RWPE2 (cell line): ENCODE measurements at regions not wholly inside any gene's neighbourhood (a gene's known extent, or its start where the extent isn't known, plus 50 kb on each side); places are given as distances from the start of the nearest gene placed in this dataset.

Experiments used
- ATAC-seq: fragments of 200-7000 bp; cut with Tn5 transposase; 3 replicates; pipeline ENCODE4 v1.9.1; 2021; ENCODE audit warnings: low read depth
- DNase-seq: peaks from one replicate; pipeline ENCODE4 v3.0.0-alpha.2; 2020; ENCODE audit warnings: low spot score
- H3K27ac ChIP-seq: fragments of 450-650 bp; 2 replicates; pipeline ENCODE4 v1.5.1; 2017; ENCODE audit warnings: mild to moderate bottlenecking; ENCODE audit not compliant: poor library complexity, severe bottlenecking
- H3K27me3 ChIP-seq: fragments of 250-450 bp; sonication (Bioruptor Pico); 2 replicates; pipeline ENCODE4 v1.5.1; 2021; ENCODE audit warnings: mild to moderate bottlenecking, moderate library complexity; ENCODE audit not compliant: insufficient read depth, poor library complexity, severe bottlenecking
- H3K36me3 ChIP-seq: fragments of 250-450 bp; sonication (Bioruptor Pico); 2 replicates; pipeline ENCODE4 v1.5.1; 2020; ENCODE audit warnings: low read depth, mild to moderate bottlenecking, moderate library complexity
- H3K4me1 ChIP-seq: fragments of 250-450 bp; sonication (Bioruptor Pico); 2 replicates; pipeline ENCODE4 v1.5.1; 2021; ENCODE audit warnings: mild to moderate bottlenecking, moderate library complexity; ENCODE audit not compliant: insufficient read depth, poor library complexity, severe bottlenecking
- H3K4me3 ChIP-seq: fragments of 250-450 bp; sonication (Bioruptor Pico); 2 replicates; pipeline ENCODE4 v1.5.1; 2021; ENCODE audit warnings: mild to moderate bottlenecking, moderate library complexity; ENCODE audit not compliant: severe bottlenecking
- H3K9me3 ChIP-seq: fragments of 250-450 bp; sonication (Bioruptor Pico); 2 replicates; pipeline ENCODE4 v1.5.1; 2021; ENCODE audit warnings: mild to moderate bottlenecking, moderate library complexity; ENCODE audit not compliant: severe bottlenecking
- TF ChIP-seq, protein P1 (sequence below): fragments of 450-650 bp; IDR thresholded peaks from one replicate; pipeline ENCODE4 v1.5.1; 2017; ENCODE audit warnings: mild to moderate bottlenecking, moderate library complexity; ENCODE audit not compliant: poor library complexity, severe bottlenecking

DNA sequence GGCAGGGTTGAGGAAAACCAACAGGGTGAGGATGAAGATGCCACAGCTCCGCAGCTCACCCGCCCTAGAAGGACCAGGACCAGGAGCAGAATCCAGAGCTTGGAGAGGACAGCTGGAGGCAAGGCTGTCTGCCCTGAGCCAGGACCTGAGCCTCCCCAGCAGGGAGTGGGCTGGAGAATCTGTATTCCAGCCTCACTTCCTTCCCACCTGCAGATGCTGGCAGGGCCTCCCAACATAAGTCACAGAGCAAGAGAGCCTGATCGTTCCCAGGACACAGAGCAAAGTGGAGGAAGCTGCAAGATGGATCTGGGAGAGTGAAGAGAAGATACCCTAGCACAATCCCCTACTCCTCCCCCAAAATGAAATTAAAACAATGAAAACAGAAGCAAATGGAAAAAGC, 61.7 kb upstream of the WASF3 start:
- Histone ChIP-seq H3K36me3 (no peaks in the 10 kb centered on the region), H3K27ac (no peak overlapping the region), H3K4me3 (no peak overlapping the region), H3K4me1 (peaks cover 16% of the 10 kb centered on the region), H3K9me3 (no peaks in the 10 kb centered on the region), H3K27me3 (no peaks in the 10 kb centered on the region)
- ATAC-seq: no peak
- no peak for DNase-seq
- TF ChIP-seq, protein P1, sequence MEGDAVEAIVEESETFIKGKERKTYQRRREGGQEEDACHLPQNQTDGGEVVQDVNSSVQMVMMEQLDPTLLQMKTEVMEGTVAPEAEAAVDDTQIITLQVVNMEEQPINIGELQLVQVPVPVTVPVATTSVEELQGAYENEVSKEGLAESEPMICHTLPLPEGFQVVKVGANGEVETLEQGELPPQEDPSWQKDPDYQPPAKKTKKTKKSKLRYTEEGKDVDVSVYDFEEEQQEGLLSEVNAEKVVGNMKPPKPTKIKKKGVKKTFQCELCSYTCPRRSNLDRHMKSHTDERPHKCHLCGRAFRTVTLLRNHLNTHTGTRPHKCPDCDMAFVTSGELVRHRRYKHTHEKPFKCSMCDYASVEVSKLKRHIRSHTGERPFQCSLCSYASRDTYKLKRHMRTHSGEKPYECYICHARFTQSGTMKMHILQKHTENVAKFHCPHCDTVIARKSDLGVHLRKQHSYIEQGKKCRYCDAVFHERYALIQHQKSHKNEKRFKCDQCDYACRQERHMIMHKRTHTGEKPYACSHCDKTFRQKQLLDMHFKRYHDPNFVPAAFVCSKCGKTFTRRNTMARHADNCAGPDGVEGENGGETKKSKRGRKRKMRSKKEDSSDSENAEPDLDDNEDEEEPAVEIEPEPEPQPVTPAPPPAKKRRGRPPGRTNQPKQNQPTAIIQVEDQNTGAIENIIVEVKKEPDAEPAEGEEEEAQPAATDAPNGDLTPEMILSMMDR: no peak

DNA sequence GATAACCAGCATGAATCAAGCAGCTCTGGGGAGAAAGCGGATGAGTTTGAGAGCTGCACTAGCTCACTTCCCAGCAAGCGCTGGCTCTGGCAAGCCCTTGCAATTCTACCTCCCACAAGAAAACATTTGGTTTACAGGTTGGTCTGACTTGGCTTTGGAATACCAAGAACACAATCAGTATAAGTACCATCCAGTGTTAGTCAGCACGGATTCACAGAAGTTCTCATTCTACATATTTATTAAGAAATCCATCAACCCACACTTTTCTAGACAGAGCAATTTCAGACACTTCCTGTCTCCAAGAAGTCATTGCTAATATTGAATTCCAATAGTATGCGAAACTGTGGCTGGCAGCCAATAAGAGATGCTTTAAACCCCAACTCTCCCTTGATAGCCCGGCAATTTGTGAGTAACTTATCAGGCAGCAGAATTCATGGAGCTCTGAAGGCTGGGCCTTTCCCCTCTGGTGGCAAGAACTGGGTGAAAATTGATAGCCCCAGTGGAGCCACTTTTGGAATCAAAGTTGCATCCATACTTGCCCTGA, 59.4 kb upstream of the WASF3 start:
- Histone ChIP-seq H3K9me3 (no peaks in the 10 kb centered on the region), H3K4me3 (no peak overlapping the region), H3K27ac (peak overlapping the region; percentile 78), H3K36me3 (no peaks in the 10 kb centered on the region), H3K4me1 (peaks cover 16% of the 10 kb centered on the region), H3K27me3 (no peaks in the 10 kb centered on the region)
- TF ChIP-seq, protein P1: no peak
- ATAC-seq (peak; percentile 91), DNase-seq (no peak)

DNA sequence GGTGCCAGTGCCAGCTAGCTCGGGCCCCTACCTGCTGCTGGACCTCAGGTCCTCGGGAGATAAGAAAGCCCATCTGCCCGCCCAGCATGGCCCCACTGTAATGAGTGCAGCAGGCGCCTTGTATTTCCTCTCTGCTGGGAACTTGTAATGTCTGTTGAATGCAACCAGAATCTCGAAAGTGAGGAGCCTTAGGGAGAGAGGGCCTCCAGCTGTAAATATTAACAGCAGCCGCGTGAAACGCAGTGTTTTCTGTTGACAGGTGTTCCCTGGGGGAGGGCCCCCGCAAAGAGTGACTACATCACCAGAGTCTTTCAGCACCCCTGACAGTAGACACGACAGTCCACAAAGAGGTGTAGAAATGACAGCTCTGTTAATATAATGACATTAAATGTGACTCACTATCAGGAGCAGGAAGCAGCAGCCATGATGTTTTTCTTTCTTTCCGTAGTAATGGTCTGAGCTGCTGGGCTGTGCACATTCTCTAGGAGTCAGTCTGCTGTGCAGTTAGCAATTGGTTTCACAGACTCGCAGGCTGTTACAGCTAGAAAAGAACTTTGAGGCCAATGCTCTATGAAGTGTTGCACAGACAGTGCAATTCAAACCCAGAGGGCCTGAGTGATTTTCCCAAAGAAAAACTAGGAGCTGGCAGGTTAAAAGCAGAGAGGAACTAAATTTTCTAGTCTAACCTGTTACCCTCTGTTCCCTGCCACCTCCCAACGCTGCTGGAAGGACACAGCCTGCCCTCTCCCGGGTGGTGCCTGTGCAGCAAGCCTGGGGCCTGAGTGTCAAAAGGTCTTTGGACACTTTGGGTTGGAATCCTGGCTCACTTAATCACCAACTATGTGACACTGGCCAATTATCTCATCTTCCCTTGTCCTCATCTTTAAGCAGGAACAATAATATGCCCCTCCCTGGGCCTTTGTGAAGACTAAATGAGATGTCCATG, 58.6 kb upstream of the WASF3 start:
- H3K36me3 ChIP-seq: no peaks in the 10 kb centered on the region
- no peaks in the 10 kb centered on the region for H3K9me3 ChIP-seq
- no peaks in the 10 kb centered on the region for H3K27me3 ChIP-seq
- TF ChIP-seq, protein P1: no peak
- DNase-seq (no peak), ATAC-seq (no peak)
- peaks cover 16% of the 10 kb centered on the region for H3K4me1 ChIP-seq
- no peak overlapping the region for H3K4me3 ChIP-seq
- peak overlapping the region; percentile 78 for H3K27ac ChIP-seq

DNA sequence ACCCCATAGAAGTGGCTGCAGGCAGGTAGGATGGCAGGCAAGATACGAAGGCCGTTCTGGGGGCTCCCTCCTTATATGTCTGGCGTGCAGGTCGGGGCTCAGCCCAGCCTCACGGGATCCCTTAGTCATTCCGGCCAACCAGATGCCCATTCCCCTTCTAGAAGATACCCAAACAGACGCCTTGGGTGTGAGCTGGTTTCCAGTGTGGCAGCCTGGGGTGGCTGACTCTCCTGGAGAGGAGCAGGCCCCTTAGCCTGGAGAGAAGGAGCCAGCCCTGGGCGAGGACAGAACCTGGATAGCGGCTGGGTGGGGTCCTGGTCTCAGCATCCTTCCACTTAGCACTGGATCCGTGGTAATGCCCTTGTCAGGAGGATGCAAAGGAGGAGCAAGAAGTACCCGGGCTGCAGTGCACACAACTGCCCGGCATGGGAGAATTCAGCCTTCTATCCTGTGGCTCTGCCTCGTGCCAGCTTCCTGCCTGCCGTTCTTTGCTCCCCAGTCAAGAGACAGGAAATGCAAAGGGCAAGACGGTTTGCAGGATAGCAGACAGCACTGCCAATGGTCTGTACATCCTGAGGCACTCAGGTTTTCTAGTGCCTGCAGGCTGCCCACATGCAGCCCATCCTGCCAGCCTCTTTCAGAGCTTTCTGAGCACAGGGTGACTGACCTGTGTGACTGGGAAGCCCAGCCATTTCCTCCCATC, 56.7 kb upstream of the WASF3 start:
- H3K27ac ChIP-seq: no peak overlapping the region
- H3K27me3 ChIP-seq: no peaks in the 10 kb centered on the region
- no peaks in the 10 kb centered on the region for H3K36me3 ChIP-seq
- DNase-seq (no peak), ATAC-seq (no peak)
- TF ChIP-seq, protein P1: no peak
- H3K4me1 ChIP-seq: peaks cover 16% of the 10 kb centered on the region
- H3K9me3 ChIP-seq: no peaks in the 10 kb centered on the region
- no peak overlapping the region for H3K4me3 ChIP-seq
